Sigmoid colon (tissue), 4 donors: ENCODE measurements at regions not wholly inside any gene's neighbourhood (a gene's known extent, or its start where the extent isn't known, plus 50 kb on each side); places are given as distances from the start of the nearest gene placed in this dataset.

ENCODE experiments used
- EP300 ChIP-seq, 4 donors: sonication (generic); formaldehyde crosslinking; IDR thresholded peaks; one replicate each; pipeline ENCODE4 v1.6.1; 2017; ENCODE audit warnings: antibody characterized with exemption in 4 of 4
- POLR2AphosphoS5 ChIP-seq, 4 donors: sonication (generic); formaldehyde crosslinking; IDR thresholded peaks; one replicate each; pipeline ENCODE4 v1.6.1; 2017; ENCODE audit warnings: antibody characterized with exemption in 4 of 4
- TF ChIP-seq, protein P1 (sequence below), 4 experiments: fragments of 450-650 bp in 3 of 4; fragments of 200-600 bp in 1 of 4; IDR thresholded peaks; one replicate each; pipeline ENCODE4 v1.5.1; 2016 to 2019; ENCODE audit warnings: antibody characterized with exemption in 4 of 4, mild to moderate bottlenecking in 3 of 4, moderate library complexity in 2 of 4

DNA sequence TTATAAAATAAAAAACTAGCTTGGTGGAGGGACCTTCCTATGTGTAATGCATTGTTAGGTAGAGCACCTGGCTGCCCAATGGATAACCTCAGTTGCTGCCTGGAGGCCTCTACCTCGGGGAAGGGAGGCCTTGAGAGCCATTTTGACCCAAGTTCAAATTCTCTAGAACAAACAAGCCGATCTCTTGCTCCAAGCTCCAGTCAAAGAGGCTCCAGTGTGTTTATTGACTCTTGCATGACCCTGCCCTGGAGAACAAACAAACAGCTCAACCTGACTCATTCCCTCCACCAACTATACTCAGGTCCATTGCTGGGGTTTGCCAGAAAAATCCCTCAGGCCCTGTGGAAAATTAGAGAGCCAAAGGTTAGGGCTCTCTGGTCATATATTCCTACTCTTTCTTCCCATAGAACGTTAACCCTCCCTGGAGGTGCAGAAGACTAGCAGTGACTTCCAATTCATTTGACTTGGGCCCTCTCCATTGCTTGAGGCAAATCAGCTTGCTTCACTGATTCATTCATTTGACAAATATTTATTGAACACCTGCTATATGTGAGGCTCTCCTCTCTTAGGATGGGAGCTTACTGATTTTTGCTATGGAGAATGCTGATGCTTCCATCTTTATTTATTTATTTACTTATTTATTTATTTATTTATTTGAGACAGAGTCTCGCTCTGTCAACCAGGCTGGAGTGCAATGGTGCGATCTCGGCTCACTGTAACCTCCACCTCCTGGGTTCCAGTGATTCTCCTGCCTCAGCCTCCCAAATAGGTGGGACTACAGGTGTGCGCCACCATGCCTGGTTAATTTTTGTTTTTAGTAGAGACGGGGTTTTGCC lies 73.7 kb upstream of the CISTR start:
- TF ChIP-seq EP300 (IDR thresholded peaks at IDR 0.05) (no peak), POLR2AphosphoS5 (IDR thresholded peaks at IDR 0.05) (no peak)
- TF ChIP-seq, protein P1, sequence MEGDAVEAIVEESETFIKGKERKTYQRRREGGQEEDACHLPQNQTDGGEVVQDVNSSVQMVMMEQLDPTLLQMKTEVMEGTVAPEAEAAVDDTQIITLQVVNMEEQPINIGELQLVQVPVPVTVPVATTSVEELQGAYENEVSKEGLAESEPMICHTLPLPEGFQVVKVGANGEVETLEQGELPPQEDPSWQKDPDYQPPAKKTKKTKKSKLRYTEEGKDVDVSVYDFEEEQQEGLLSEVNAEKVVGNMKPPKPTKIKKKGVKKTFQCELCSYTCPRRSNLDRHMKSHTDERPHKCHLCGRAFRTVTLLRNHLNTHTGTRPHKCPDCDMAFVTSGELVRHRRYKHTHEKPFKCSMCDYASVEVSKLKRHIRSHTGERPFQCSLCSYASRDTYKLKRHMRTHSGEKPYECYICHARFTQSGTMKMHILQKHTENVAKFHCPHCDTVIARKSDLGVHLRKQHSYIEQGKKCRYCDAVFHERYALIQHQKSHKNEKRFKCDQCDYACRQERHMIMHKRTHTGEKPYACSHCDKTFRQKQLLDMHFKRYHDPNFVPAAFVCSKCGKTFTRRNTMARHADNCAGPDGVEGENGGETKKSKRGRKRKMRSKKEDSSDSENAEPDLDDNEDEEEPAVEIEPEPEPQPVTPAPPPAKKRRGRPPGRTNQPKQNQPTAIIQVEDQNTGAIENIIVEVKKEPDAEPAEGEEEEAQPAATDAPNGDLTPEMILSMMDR (IDR thresholded peaks at IDR 0.05): no peak
